ENCODE measurements at regions not wholly inside any gene's neighbourhood (a gene's known extent, or its start where the extent isn't known, plus 50 kb on each side); places are given as distances from the start of the nearest gene placed in this dataset.
"Not testable (repeated sequence)": the region's sequence is repeated elsewhere in the genome, so short reads cannot be mapped to it uniquely, and the experiment has no call there.

DNA sequence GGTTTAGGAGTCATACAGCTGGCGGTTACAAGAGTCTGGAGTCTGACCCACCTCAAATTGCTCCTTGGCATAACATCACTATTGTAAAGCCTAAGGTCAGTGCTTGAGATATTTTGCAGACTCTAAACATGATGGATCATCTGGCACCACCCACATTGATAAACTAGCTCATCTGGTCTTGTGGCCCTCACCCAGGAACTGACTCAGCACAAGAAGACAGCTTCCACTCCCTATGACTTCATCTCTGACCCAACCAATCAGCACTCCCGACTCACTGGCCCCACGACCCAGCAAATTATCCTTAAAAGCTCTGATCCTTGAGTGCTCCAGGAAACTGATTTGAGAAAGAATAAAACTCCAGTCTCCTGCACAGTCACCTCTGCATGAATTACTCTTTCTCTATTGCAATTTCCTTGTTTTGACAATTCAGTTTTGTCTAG is 115.9 kb downstream of the CD24 start:
- 73 to 77% methylated on average over 3 of the region's 3 CpGs for WGBS, 2 donors
- peak in 3 of 4 donors; percentile 18 to 43 (median 21) for DNase-seq

DNA sequence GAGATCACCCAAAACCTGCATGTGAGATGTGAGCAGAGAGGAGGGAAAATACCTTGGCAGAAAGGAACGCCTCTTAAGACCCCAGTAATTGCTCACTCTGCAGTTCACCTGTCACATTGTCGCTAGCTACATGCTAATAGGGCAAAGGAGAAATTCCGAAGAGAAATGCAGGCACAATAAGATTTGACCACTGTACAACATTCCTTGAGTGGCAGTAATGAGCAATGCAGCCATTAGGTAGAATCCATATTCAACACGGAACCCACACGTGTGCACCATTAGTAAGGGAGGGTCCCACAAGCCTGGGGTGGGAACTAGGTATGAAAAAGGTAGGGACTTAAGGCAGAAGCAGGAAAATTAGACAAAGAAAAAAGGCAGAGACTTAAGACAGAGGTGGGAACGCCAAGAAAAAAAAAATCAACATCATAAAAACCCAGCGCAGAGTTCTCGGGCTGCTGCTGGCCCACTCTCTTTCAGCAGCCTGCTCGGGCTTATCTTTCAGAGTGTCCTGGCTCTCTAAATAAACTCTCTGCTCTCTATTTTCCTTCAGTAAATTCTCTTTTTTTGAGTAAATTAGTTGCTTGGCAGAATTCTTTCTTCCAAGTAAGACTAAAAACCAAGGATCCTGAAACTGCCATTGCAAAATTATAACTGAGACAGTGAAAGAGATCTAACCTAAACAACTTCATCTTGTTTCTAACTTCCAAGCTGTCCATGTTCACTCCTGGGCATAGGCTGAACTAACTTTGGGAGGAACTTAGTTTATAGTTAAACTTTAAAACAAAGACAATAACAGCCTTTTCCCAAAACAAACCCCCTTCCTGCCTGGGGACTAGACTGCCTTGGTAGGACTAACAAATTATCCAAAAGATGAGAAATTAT is 116.5 kb downstream of the CD24 start:
- no peak for DNase-seq
- Histone ChIP-seq H3K27me3 (no peaks in the 10 kb centered on the region), H3K36me3 (replicated peaks in 1 of 2; ENCODE audit: insufficient read depth in 1 of 2, low read depth in 2 of 2) (no peaks in the 10 kb centered on the region), H3K4me3 (no peak overlapping the region), H3K27ac (no peak overlapping the region), H3K4me1 (no peaks in the 10 kb centered on the region), H3K9me3 (no peaks in the 10 kb centered on the region)
- intact Hi-C loops (cut with DNase I) = no loop called here
- TF ChIP-seq, protein P1, sequence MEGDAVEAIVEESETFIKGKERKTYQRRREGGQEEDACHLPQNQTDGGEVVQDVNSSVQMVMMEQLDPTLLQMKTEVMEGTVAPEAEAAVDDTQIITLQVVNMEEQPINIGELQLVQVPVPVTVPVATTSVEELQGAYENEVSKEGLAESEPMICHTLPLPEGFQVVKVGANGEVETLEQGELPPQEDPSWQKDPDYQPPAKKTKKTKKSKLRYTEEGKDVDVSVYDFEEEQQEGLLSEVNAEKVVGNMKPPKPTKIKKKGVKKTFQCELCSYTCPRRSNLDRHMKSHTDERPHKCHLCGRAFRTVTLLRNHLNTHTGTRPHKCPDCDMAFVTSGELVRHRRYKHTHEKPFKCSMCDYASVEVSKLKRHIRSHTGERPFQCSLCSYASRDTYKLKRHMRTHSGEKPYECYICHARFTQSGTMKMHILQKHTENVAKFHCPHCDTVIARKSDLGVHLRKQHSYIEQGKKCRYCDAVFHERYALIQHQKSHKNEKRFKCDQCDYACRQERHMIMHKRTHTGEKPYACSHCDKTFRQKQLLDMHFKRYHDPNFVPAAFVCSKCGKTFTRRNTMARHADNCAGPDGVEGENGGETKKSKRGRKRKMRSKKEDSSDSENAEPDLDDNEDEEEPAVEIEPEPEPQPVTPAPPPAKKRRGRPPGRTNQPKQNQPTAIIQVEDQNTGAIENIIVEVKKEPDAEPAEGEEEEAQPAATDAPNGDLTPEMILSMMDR (IDR thresholded peaks at IDR 0.05) = no peak
- no peak for TF ChIP-seq POLR2A (IDR thresholded peaks at IDR 0.05)
- no peak for ATAC-seq
- 83 to 88% methylated on average over 9 of the region's 9 CpGs for whole genome bisulfite sequencing, 2 donors

More for the DNA sequence above, 115.9 kb downstream of the CD24 start:
- no peaks in the 10 kb centered on the region for H3K4me1 ChIP-seq
- H3K27ac ChIP-seq = no peak overlapping the region
- intact Hi-C loops (cut with DNase I) = no loop called here
- H3K4me3 ChIP-seq = no peak overlapping the region
- ATAC-seq = peak; percentile 35
- H3K9me3 ChIP-seq = no peaks in the 10 kb centered on the region
- H3K36me3 ChIP-seq (replicated peaks in 1 of 2; ENCODE audit: insufficient read depth in 1 of 2, low read depth in 2 of 2) = no peaks in the 10 kb centered on the region
- H3K27me3 ChIP-seq = no peaks in the 10 kb centered on the region
- TF ChIP-seq, protein P1 (IDR thresholded peaks at IDR 0.05) = no peak
- TF ChIP-seq POLR2A (IDR thresholded peaks at IDR 0.05) = no peak

DNA sequence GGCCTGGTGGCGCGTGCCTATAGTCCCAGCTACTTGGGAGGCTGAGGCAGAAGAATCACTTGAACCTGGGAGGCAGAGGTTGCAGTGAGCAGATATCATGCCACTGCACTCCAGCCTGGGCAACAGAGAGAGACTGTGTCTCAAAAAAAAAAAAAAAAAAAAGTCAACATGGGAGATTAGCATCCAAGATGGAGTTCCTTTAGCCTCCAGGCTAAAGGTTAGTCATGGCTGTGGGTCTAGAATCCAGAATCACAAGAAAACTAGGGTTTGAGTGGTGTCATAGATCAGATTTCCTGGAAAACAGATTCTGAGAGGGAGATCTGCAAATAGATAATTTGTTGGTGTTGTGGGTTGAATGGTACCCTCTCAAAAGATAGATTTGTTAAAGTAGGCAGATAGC is 117.2 kb downstream of the CD24 start:
- 96 to 100% methylated on average over 2 of the region's 2 CpGs for WGBS, 2 donors
- ATAC-seq; intact Hi-C loops (cut with DNase I): not testable (repeated sequence)

DNA sequence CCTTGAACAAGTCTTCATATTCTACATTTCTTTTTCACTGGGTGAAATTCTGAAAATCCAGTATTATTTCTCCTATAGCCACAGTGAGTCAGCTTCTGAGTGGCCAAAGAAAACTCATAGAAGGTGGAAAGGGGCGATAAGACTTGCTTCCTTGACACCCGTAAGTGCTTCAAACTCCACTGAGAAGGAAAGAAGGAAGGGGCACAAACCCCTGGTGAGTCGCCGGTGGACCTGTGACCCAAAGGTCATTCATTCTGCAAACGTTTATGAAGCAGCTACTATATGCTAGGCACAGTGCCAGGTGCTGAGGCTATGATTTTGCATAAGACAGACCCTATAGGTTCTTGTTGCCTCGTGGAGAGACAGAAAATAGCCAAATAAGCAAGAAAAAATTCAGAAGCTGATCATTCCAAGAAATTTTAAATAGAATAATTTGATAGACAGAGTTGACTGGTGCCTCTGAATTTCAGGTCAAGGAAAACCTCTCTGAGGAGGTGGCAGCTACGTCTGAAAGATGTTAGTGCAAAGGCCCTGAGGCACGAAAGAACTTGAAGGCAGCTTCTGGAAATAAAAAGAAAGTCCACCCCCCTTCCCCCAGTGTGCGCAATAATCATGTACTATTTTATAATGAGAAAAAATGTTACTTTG is 118.2 kb downstream of the CD24 start:
- WGBS, 2 donors = 84 to 85% methylated on average over 9 of the region's 9 CpGs
- TF ChIP-seq POLR2A (IDR thresholded peaks at IDR 0.05) = no peak
- TF ChIP-seq, protein P1 (IDR thresholded peaks at IDR 0.05) = no peak

More for the DNA sequence above, 117.2 kb downstream of the CD24 start:
- not testable (repeated sequence) for H3K4me3 ChIP-seq; H3K27me3 ChIP-seq; H3K9me3 ChIP-seq; H3K4me1 ChIP-seq; H3K36me3 ChIP-seq (replicated peaks in 1 of 2; ENCODE audit: insufficient read depth in 1 of 2, low read depth in 2 of 2); H3K27ac ChIP-seq; DNase-seq

DNA sequence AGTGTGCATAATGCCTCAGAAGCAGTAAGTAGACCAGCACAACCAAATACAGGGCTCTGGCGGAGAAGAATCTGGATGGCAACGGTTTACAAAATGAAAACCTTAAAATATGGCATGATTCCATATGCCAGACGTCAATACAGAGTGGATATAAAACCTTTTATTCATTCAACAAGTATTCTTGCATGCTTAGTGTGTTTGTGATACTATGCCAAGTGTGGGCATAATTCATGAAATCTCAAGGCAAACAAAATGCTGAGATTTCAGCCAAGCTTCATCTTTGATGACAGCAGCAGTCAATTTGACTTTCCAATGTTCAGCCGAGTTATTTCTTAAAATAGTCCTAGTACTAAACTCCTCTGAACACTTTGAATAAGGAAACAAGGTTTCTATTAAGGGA is 119.4 kb downstream of the CD24 start:
- no peaks in the 10 kb centered on the region for H3K4me1 ChIP-seq
- peaks cover 0 to 5% (median 0%) of the 10 kb centered on the region in 3 donors for H3K9me3 ChIP-seq
- no peak for DNase-seq
- H3K27me3 ChIP-seq = no peaks in the 10 kb centered on the region
- H3K4me3 ChIP-seq = no peak overlapping the region
- no peak overlapping the region for H3K27ac ChIP-seq
- intact Hi-C loops (cut with DNase I) = no loop called here
- WGBS, 2 donors = 71 to 73% methylated on average over 4 of the region's 4 CpGs
- no peaks in the 10 kb centered on the region for H3K36me3 ChIP-seq (replicated peaks in 1 of 2; ENCODE audit: insufficient read depth in 1 of 2, low read depth in 2 of 2)
- no peak for ATAC-seq
- TF ChIP-seq, protein P1 (IDR thresholded peaks at IDR 0.05) = no peak
- TF ChIP-seq POLR2A (IDR thresholded peaks at IDR 0.05) = no peak

More for the DNA sequence above, 118.2 kb downstream of the CD24 start:
- Histone ChIP-seq H3K36me3 (replicated peaks in 1 of 2; ENCODE audit: insufficient read depth in 1 of 2, low read depth in 2 of 2) (no peaks in the 10 kb centered on the region), H3K27ac (no peak overlapping the region), H3K27me3 (no peaks in the 10 kb centered on the region), H3K4me1 (no peaks in the 10 kb centered on the region), H3K4me3 (no peak overlapping the region), H3K9me3 (peaks cover 0 to 5% (median 0%) of the 10 kb centered on the region in 3 donors)
- ATAC-seq = no peak
- intact Hi-C loops (cut with DNase I) = no loop called here
- no peak for DNase-seq
